ENCODE measurements at regions not wholly inside any gene's neighbourhood (a gene's known extent, or its start where the extent isn't known, plus 50 kb on each side); places are given as distances from the start of the nearest gene placed in this dataset.

- no peak overlapping the region for H3K9ac ChIP-seq (ENCODE audit: low read depth, low read length)
- H3K4me1 ChIP-seq (ENCODE audit: insufficient read depth, low read length), result no peaks in the 10 kb centered on the region; the same call in 1 of the 2 replicates
- no peaks in the 10 kb centered on the region for H3K9me3 ChIP-seq (ENCODE audit: control insufficient read depth, insufficient read depth, low read length)
These were observed 71.9 kb downstream of the FOXL3 start for GRCh38 chr7:361680-362401.

GRCh38 chr7:362402-363096 lies 72.6 kb downstream of the FOXL3 start:
- Histone ChIP-seq H3K9ac (ENCODE audit: low read depth, low read length) (no peak overlapping the region), H3K4me1 (ENCODE audit: insufficient read depth, low read length) (no peaks in the 10 kb centered on the region; the same call in 1 of the 2 replicates), H3K9me3 (ENCODE audit: control insufficient read depth, insufficient read depth, low read length) (no peaks in the 10 kb centered on the region), H3K36me3 (ENCODE audit: insufficient read depth, low read length) (no peaks in the 10 kb centered on the region)

More at GRCh38 chr7:361680-362401, 71.9 kb downstream of the FOXL3 start:
- no peaks in the 10 kb centered on the region for H3K36me3 ChIP-seq (ENCODE audit: insufficient read depth, low read length)

GRCh38 chr7:363626-364025 lies 73.7 kb downstream of the FOXL3 start:
- no peaks in the 10 kb centered on the region for H3K9me3 ChIP-seq (ENCODE audit: control insufficient read depth, insufficient read depth, low read length)
- H3K36me3 ChIP-seq (ENCODE audit: insufficient read depth, low read length), result no peaks in the 10 kb centered on the region
- no peaks in the 10 kb centered on the region; the same call in 1 of the 2 replicates for H3K4me1 ChIP-seq (ENCODE audit: insufficient read depth, low read length)
- no peak overlapping the region for H3K9ac ChIP-seq (ENCODE audit: low read depth, low read length)

- no peaks in the 10 kb centered on the region for H3K9me3 ChIP-seq (ENCODE audit: control insufficient read depth, insufficient read depth, low read length)
- H3K4me1 ChIP-seq (ENCODE audit: insufficient read depth, low read length), result no peaks in the 10 kb centered on the region; the same call in 1 of the 2 replicates
- no peak overlapping the region for H3K9ac ChIP-seq (ENCODE audit: low read depth, low read length)
- no peaks in the 10 kb centered on the region for H3K36me3 ChIP-seq (ENCODE audit: insufficient read depth, low read length)
These were observed 74.6 kb downstream of the FOXL3 start for GRCh38 chr7:364536-364935.

GRCh38 chr7:365593-365992 lies 75.6 kb downstream of the FOXL3 start:
- H3K36me3 ChIP-seq (ENCODE audit: insufficient read depth, low read length), result no peaks in the 10 kb centered on the region
- H3K4me1 ChIP-seq (ENCODE audit: insufficient read depth, low read length), result no peaks in the 10 kb centered on the region; the same call in 1 of the 2 replicates
- H3K9ac ChIP-seq (ENCODE audit: low read depth, low read length), result no peak overlapping the region
- H3K9me3 ChIP-seq (ENCODE audit: control insufficient read depth, insufficient read depth, low read length), result no peaks in the 10 kb centered on the region

GRCh38 chr7:366161-366803 lies 76.3 kb downstream of the FOXL3 start:
- H3K36me3 ChIP-seq (ENCODE audit: insufficient read depth, low read length), result no peaks in the 10 kb centered on the region
- H3K4me1 ChIP-seq (ENCODE audit: insufficient read depth, low read length), result no peaks in the 10 kb centered on the region; the same call in 1 of the 2 replicates
- H3K9ac ChIP-seq (ENCODE audit: low read depth, low read length), result no peak overlapping the region
- no peaks in the 10 kb centered on the region for H3K9me3 ChIP-seq (ENCODE audit: control insufficient read depth, insufficient read depth, low read length)

- H3K36me3 ChIP-seq (ENCODE audit: insufficient read depth, low read length), result no peaks in the 10 kb centered on the region
- H3K4me1 ChIP-seq (ENCODE audit: insufficient read depth, low read length), result no peaks in the 10 kb centered on the region; the same call in 1 of the 2 replicates
These were observed 77.5 kb downstream of the FOXL3 start for GRCh38 chr7:367351-367901.

GRCh38 chr7:368651-369475 lies 78.9 kb downstream of the FOXL3 start:
- no peak overlapping the region for H3K9ac ChIP-seq (ENCODE audit: low read depth, low read length)
- no peaks in the 10 kb centered on the region; the same call in 1 of the 2 replicates for H3K4me1 ChIP-seq (ENCODE audit: insufficient read depth, low read length)
- no peaks in the 10 kb centered on the region for H3K9me3 ChIP-seq (ENCODE audit: control insufficient read depth, insufficient read depth, low read length)
- H3K36me3 ChIP-seq (ENCODE audit: insufficient read depth, low read length), result no peaks in the 10 kb centered on the region

More at GRCh38 chr7:367351-367901, 77.5 kb downstream of the FOXL3 start:
- Histone ChIP-seq H3K9me3 (ENCODE audit: control insufficient read depth, insufficient read depth, low read length) (no peaks in the 10 kb centered on the region), H3K9ac (ENCODE audit: low read depth, low read length) (no peak overlapping the region)

GRCh38 chr7:369476-370258 lies 79.7 kb downstream of the FOXL3 start:
- Histone ChIP-seq H3K9ac (ENCODE audit: low read depth, low read length) (no peak overlapping the region), H3K36me3 (ENCODE audit: insufficient read depth, low read length) (no peaks in the 10 kb centered on the region), H3K4me1 (ENCODE audit: insufficient read depth, low read length) (no peaks in the 10 kb centered on the region; the same call in 1 of the 2 replicates), H3K9me3 (ENCODE audit: control insufficient read depth, insufficient read depth, low read length) (no peaks in the 10 kb centered on the region)

- H3K4me1 ChIP-seq (ENCODE audit: insufficient read depth, low read length), result no peaks in the 10 kb centered on the region; the same call in 1 of the 2 replicates
- H3K9ac ChIP-seq (ENCODE audit: low read depth, low read length), result no peak overlapping the region
- H3K9me3 ChIP-seq (ENCODE audit: control insufficient read depth, insufficient read depth, low read length), result no peaks in the 10 kb centered on the region
- no peaks in the 10 kb centered on the region for H3K36me3 ChIP-seq (ENCODE audit: insufficient read depth, low read length)
These were observed 80.3 kb downstream of the FOXL3 start for GRCh38 chr7:370259-370625.

GRCh38 chr7:370775-371118 lies 80.8 kb downstream of the FOXL3 start:
- no peaks in the 10 kb centered on the region for H3K9me3 ChIP-seq (ENCODE audit: control insufficient read depth, insufficient read depth, low read length)
- H3K4me1 ChIP-seq (ENCODE audit: insufficient read depth, low read length), result no peaks in the 10 kb centered on the region; the same call in 1 of the 2 replicates
- H3K9ac ChIP-seq (ENCODE audit: low read depth, low read length), result no peak overlapping the region
- H3K36me3 ChIP-seq (ENCODE audit: insufficient read depth, low read length), result no peaks in the 10 kb centered on the region

GRCh38 chr7:371119-371778 lies 81.3 kb downstream of the FOXL3 start:
- H3K36me3 ChIP-seq (ENCODE audit: insufficient read depth, low read length), result no peaks in the 10 kb centered on the region
- no peaks in the 10 kb centered on the region for H3K9me3 ChIP-seq (ENCODE audit: control insufficient read depth, insufficient read depth, low read length)
- no peaks in the 10 kb centered on the region for H3K4me1 ChIP-seq (ENCODE audit: insufficient read depth, low read length)
- H3K9ac ChIP-seq (ENCODE audit: low read depth, low read length), result no peak overlapping the region

All from ES-I3 (cell line).